ENCODE measurements at regions not wholly inside any gene's neighbourhood (a gene's known extent, or its start where the extent isn't known, plus 50 kb on each side); places are given as distances from the start of the nearest gene placed in this dataset.

- TF ChIP-seq POLR2AphosphoS5 (IDR thresholded peaks at IDR 0.05), result no peak
- no peak for TF ChIP-seq POLR2A (IDR thresholded peaks at IDR 0.05; ENCODE audit: low read depth)
- TF ChIP-seq EP300 (IDR thresholded peaks at IDR 0.05), result no peak
- TF ChIP-seq CTCF (IDR thresholded peaks at IDR 0.05), result no peak
These were observed 344.5 kb downstream of the SEC14L1 start for GRCh38 chr17:77485089-77485833.
